ENCODE measurements at regions not wholly inside any gene's neighbourhood (a gene's known extent, or its start where the extent isn't known, plus 50 kb on each side); places are given as distances from the start of the nearest gene placed in this dataset.

- Histone ChIP-seq H3K36me3 (replicated peaks in 1 of 2; ENCODE audit: control insufficient read depth in 1 of 2, insufficient read depth in 2 of 2, low read length in 2 of 2) (no peaks in the 10 kb centered on the region), H3K27ac (ENCODE audit: extremely low read length, insufficient read depth, low read length) (no peak overlapping the region), H3K4me1 (ENCODE audit: insufficient read depth, low read length) (no peaks in the 10 kb centered on the region), H3K9me3 (ENCODE audit: low read length) (no peaks in the 10 kb centered on the region), H3K27me3 (ENCODE audit: control insufficient read depth in 1 of 2, insufficient read depth in 2 of 2, low read length in 2 of 2) (no peaks in the 10 kb centered on the region), H3K9ac (ENCODE audit: insufficient read depth, low read depth, low read length) (no peak overlapping the region), H4K20me1 (ENCODE audit: insufficient read depth, low read length) (no peaks in the 10 kb centered on the region), H3K4me2 (ENCODE audit: low read depth, low read length) (no peak overlapping the region), H3K79me2 (ENCODE audit: insufficient read depth, low read length) (no peaks in the 10 kb centered on the region), H2AFZ (ENCODE audit: low read length) (no peak overlapping the region), H3K4me3 (replicated peaks in 1 of 3; ENCODE audit: insufficient read depth in 1 of 3, low read depth in 2 of 3, low read length in 3 of 3) (no peak overlapping the region)
- DNase-seq (ENCODE audit: low spot score) (no peak), ATAC-seq (no peak), FAIRE-seq (no peak)
- in situ Hi-C loops (cut with HindIII; ENCODE audit: extremely low pct_ligation_motif_present, low pct_unique_long_range_greater_than_20kb), result no loop called here
- intact Hi-C loops (cut with micrococcal nuclease; ENCODE audit: unreplicated experiment), result no loop called here
- ChIA-PET CTCF (ENCODE audit: low intra/inter-chr PET ratio, low total read pairs) (no interaction called here), POLR2A (no interaction called here)
- TF ChIP-seq, protein P1, sequence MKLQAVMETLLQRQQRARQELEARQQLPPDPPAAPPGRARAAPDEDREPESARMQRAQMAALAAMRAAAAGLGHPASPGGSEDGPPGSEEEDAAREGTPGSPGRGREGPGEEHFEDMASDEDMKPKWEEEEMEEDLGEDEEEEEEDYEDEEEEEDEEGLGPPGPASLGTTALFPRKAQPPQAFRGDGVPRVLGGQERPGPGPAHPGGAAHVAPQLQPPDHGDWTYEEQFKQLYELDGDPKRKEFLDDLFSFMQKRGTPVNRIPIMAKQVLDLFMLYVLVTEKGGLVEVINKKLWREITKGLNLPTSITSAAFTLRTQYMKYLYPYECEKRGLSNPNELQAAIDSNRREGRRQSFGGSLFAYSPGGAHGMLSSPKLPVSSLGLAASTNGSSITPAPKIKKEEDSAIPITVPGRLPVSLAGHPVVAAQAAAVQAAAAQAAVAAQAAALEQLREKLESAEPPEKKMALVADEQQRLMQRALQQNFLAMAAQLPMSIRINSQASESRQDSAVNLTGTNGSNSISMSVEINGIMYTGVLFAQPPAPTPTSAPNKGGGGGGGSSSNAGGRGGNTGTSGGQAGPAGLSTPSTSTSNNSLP (IDR thresholded peaks at IDR 0.05; ENCODE audit: low read depth, low read length), result no peak
- TF ChIP-seq ZMAT3 (CRISPR knock-in tag; conservative IDR thresholded peaks at IDR 0.05) (no peak), ZNF180 (CRISPR knock-in tag; IDR thresholded peaks at IDR 0.05; ENCODE audit: borderline replicate concordance, low read depth) (no peak), EZH2 (conservative IDR thresholded peaks at IDR 0.05; ENCODE audit: low read depth, low read length) (no peak), KLF15 (CRISPR knock-in tag; IDR thresholded peaks at IDR 0.05; ENCODE audit: borderline replicate concordance) (no peak), CENPX (CRISPR knock-in tag; IDR thresholded peaks at IDR 0.05) (no peak), IRX3 (CRISPR knock-in tag; IDR thresholded peaks at IDR 0.05; ENCODE audit: borderline replicate concordance, low read depth) (no peak), ZNF570 (CRISPR knock-in tag; IDR thresholded peaks at IDR 0.05; ENCODE audit: borderline replicate concordance) (no peak), YEATS2 (CRISPR knock-in tag; IDR thresholded peaks at IDR 0.05; ENCODE audit: borderline replicate concordance) (no peak), ZNF83 (CRISPR knock-in tag; IDR thresholded peaks at IDR 0.05; ENCODE audit: borderline replicate concordance) (no peak), ZFP91 (CRISPR knock-in tag; IDR thresholded peaks at IDR 0.05; ENCODE audit: borderline replicate concordance) (no peak), ZBTB7B (CRISPR knock-in tag; IDR thresholded peaks at IDR 0.05) (no peak)
- TF ChIP-seq, protein P2, sequence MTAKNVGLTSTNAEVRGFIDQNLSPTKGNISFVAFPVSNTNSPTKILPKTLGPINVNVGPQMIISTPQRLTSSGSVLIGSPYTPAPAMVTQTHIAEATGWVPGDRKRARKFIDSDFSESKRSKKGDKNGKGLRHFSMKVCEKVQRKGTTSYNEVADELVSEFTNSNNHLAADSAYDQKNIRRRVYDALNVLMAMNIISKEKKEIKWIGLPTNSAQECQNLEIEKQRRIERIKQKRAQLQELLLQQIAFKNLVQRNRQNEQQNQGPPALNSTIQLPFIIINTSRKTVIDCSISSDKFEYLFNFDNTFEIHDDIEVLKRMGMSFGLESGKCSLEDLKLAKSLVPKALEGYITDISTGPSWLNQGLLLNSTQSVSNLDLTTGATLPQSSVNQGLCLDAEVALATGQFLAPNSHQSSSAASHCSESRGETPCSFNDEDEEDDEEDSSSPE (CRISPR knock-in tag; IDR thresholded peaks at IDR 0.05), result no peak
- TF ChIP-seq, protein P3, sequence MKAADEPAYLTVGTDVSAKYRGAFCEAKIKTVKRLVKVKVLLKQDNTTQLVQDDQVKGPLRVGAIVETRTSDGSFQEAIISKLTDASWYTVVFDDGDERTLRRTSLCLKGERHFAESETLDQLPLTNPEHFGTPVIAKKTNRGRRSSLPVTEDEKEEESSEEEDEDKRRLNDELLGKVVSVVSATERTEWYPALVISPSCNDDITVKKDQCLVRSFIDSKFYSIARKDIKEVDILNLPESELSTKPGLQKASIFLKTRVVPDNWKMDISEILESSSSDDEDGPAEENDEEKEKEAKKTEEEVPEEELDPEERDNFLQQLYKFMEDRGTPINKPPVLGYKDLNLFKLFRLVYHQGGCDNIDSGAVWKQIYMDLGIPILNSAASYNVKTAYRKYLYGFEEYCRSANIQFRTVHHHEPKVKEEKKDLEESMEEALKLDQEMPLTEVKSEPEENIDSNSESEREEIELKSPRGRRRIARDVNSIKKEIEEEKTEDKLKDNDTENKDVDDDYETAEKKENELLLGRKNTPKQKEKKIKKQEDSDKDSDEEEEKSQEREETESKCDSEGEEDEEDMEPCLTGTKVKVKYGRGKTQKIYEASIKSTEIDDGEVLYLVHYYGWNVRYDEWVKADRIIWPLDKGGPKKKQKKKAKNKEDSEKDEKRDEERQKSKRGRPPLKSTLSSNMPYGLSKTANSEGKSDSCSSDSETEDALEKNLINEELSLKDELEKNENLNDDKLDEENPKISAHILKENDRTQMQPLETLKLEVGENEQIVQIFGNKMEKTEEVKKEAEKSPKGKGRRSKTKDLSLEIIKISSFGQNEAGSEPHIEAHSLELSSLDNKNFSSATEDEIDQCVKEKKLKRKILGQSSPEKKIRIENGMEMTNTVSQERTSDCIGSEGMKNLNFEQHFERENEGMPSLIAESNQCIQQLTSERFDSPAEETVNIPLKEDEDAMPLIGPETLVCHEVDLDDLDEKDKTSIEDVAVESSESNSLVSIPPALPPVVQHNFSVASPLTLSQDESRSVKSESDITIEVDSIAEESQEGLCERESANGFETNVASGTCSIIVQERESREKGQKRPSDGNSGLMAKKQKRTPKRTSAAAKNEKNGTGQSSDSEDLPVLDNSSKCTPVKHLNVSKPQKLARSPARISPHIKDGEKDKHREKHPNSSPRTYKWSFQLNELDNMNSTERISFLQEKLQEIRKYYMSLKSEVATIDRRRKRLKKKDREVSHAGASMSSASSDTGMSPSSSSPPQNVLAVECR (CRISPR knock-in tag; IDR thresholded peaks at IDR 0.05; ENCODE audit: borderline replicate concordance), result no peak
- no TSS peak for BruUV-seq (replicated peaks)
- 13% methylated on average over 15 of the region's 15 CpGs for WGBS (ENCODE audit: low lambda C conversion rate)
Observed at GRCh38 chr3:165459924-165460835, 264.0 kb upstream of the SLITRK3 start.
